ENCODE measurements at regions not wholly inside any gene's neighbourhood (a gene's known extent, or its start where the extent isn't known, plus 50 kb on each side); places are given as distances from the start of the nearest gene placed in this dataset.

DNA sequence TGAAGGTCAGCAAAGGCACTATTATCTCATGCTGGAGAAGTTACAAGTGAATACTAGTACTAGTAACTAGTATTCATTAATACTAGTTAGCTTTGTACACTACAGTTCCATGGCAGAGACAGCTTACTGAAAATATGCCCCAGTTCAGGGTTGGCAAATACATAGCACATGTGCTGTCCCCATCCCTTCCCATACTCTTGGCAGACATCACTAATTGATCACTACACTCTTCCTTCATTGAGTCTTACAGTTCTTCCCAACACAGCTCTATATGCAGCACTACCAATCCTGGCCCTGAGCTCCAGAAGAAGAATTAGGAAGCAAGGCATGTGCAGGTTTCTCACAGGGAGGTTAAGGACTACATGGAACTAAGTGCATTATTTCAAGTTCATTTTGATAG is 168.3 kb upstream of the EEA1 start:
- intact Hi-C loops (cut with micrococcal nuclease), result no loop called here
- Histone ChIP-seq H3K4me3 (ENCODE audit: low read length) (no peak overlapping the region), H4K20me1 (ENCODE audit: low read length) (no peaks in the 10 kb centered on the region), H3K36me3 (ENCODE audit: low read depth, low read length) (no peaks in the 10 kb centered on the region), H3K79me2 (ENCODE audit: low read length) (no peaks in the 10 kb centered on the region), H3K4me2 (ENCODE audit: low read length) (no peak overlapping the region), H3K4me1 (ENCODE audit: insufficient read depth, low read length) (peaks cover 8% of the 10 kb centered on the region), H3K27me3 (ENCODE audit: low read length) (no peaks in the 10 kb centered on the region), H3K9ac (ENCODE audit: low read length) (no peak overlapping the region), H3K27ac (ENCODE audit: low read length) (no peak overlapping the region), H3K9me2 (replicated peaks; ENCODE audit: low read length) (no peaks in the 10 kb centered on the region), H3F3A (ENCODE audit: low read length, unreplicated experiment) (no peaks in the 10 kb centered on the region), H2AFZ (ENCODE audit: low read length) (no peak overlapping the region), H3K9me3 (ENCODE audit: low read length) (no peaks in the 10 kb centered on the region)
- ChIA-PET POLR2A (ENCODE audit: unreplicated experiment) (no interaction called here), CTCF (no interaction called here)
- DNase-seq, result no peak
- no peak for ATAC-seq
- BruUV-seq (replicated peaks), result no TSS peak
- TF ChIP-seq EZH2phosphoT487 (IDR thresholded peaks at IDR 0.05; ENCODE audit: borderline replicate concordance, low read length) (no peak), EZH2 (IDR thresholded peaks at IDR 0.05; ENCODE audit: low read length, unreplicated experiment) (no peak)
- TF ChIP-seq, protein P1, sequence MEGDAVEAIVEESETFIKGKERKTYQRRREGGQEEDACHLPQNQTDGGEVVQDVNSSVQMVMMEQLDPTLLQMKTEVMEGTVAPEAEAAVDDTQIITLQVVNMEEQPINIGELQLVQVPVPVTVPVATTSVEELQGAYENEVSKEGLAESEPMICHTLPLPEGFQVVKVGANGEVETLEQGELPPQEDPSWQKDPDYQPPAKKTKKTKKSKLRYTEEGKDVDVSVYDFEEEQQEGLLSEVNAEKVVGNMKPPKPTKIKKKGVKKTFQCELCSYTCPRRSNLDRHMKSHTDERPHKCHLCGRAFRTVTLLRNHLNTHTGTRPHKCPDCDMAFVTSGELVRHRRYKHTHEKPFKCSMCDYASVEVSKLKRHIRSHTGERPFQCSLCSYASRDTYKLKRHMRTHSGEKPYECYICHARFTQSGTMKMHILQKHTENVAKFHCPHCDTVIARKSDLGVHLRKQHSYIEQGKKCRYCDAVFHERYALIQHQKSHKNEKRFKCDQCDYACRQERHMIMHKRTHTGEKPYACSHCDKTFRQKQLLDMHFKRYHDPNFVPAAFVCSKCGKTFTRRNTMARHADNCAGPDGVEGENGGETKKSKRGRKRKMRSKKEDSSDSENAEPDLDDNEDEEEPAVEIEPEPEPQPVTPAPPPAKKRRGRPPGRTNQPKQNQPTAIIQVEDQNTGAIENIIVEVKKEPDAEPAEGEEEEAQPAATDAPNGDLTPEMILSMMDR (conservative IDR thresholded peaks at IDR 0.05; ENCODE audit: low read depth, low read length), result no peak

DNA sequence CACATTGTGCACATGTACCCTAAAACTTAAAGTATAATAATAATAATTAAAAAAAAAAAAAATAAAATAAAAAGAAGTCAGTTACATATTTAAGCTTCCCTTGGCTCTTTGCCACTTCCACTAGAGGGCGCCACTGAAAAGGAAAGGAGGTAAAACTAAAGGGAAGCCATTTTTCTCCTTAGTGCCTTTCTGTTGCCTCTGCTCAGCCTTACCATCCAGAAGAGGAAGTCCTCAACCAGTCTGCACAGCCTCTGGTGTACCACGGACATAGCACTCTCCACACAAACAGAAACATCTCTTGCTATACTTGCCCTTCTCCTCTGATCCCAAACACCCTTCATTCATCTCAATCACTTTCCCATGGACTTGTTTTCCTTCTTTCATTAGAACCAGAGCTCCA is 169.0 kb upstream of the EEA1 start:
- no peak overlapping the region for H3K4me2 ChIP-seq (ENCODE audit: low read length)
- H3K27me3 ChIP-seq (ENCODE audit: low read length), result no peaks in the 10 kb centered on the region
- H3K36me3 ChIP-seq (ENCODE audit: low read depth, low read length), result no peaks in the 10 kb centered on the region
- ATAC-seq (no peak), DNase-seq (peak; percentile 72)
- peaks cover 1% of the 10 kb centered on the region; the same call in 1 of the 2 replicates for H3K4me1 ChIP-seq (ENCODE audit: insufficient read depth, low read length)
- no peak overlapping the region for H2AFZ ChIP-seq (ENCODE audit: low read length)
- no peak overlapping the region for H3K27ac ChIP-seq (ENCODE audit: low read length)
- no peak overlapping the region for H3K4me3 ChIP-seq (ENCODE audit: low read length)
- BruUV-seq (replicated peaks), result no TSS peak
- no peaks in the 10 kb centered on the region for H3F3A ChIP-seq (ENCODE audit: low read length, unreplicated experiment)
- intact Hi-C loops (cut with micrococcal nuclease), result no loop called here
- no peak overlapping the region for H3K9ac ChIP-seq (ENCODE audit: low read length)
- CTCF ChIA-PET, result interaction anchor here (0.6 kb wide), 1 partner anchor 352 kb away, joined by 4 read pairs; no protein-coding TSS in a partner anchor
- no peaks in the 10 kb centered on the region for H3K79me2 ChIP-seq (ENCODE audit: low read length)
- no peak for TF ChIP-seq EZH2phosphoT487 (IDR thresholded peaks at IDR 0.05; ENCODE audit: borderline replicate concordance, low read length)
- TF ChIP-seq, protein P1 (conservative IDR thresholded peaks at IDR 0.05; ENCODE audit: low read depth, low read length), result peak; percentile 48
- POLR2A ChIA-PET (ENCODE audit: unreplicated experiment), result no interaction called here
- no peaks in the 10 kb centered on the region for H3K9me2 ChIP-seq (replicated peaks; ENCODE audit: low read length)
- no peaks in the 10 kb centered on the region for H3K9me3 ChIP-seq (ENCODE audit: low read length)
- H4K20me1 ChIP-seq (ENCODE audit: low read length), result no peaks in the 10 kb centered on the region

DNA sequence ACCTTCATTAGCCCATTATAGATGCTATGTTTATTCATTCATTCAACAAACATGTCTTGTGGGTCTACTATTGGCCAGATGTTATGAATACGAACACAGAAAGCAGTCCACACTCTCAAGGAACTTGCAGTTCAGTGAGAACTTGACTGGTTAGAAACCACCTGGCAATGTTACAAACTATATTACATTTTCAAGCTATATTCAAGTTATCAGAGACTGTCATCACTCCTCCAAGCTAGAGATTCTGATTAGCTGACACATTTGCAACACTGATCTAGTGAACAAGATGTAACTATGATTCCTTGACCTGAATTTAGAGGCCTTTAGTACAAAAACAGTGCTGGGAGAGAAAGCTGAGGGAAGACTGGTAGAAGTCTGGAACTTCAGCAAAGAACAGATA is 170.7 kb upstream of the EEA1 start:
- H3K27me3 ChIP-seq (ENCODE audit: low read length), result no peaks in the 10 kb centered on the region
- ATAC-seq (no peak), DNase-seq (no peak)
- H3K4me3 ChIP-seq (ENCODE audit: low read length), result no peak overlapping the region
- no peaks in the 10 kb centered on the region for H3K9me2 ChIP-seq (replicated peaks; ENCODE audit: low read length)
- CTCF ChIA-PET, result no interaction called here
- H3K4me1 ChIP-seq (ENCODE audit: insufficient read depth, low read length), result no peaks in the 10 kb centered on the region
- POLR2A ChIA-PET (ENCODE audit: unreplicated experiment), result no interaction called here
- no peak overlapping the region for H3K4me2 ChIP-seq (ENCODE audit: low read length)
- no peak overlapping the region for H3K9ac ChIP-seq (ENCODE audit: low read length)
- no peaks in the 10 kb centered on the region for H3K79me2 ChIP-seq (ENCODE audit: low read length)
- no peaks in the 10 kb centered on the region for H3K36me3 ChIP-seq (ENCODE audit: low read depth, low read length)
- intact Hi-C loops (cut with micrococcal nuclease), result no loop called here
- no peak overlapping the region for H2AFZ ChIP-seq (ENCODE audit: low read length)
- TF ChIP-seq EZH2 (IDR thresholded peaks at IDR 0.05; ENCODE audit: low read length, unreplicated experiment) (no peak), EZH2phosphoT487 (IDR thresholded peaks at IDR 0.05; ENCODE audit: borderline replicate concordance, low read length) (no peak)
- TF ChIP-seq, protein P1 (conservative IDR thresholded peaks at IDR 0.05; ENCODE audit: low read depth, low read length), result no peak
- H3K27ac ChIP-seq (ENCODE audit: low read length), result no peak overlapping the region
- no peaks in the 10 kb centered on the region for H3F3A ChIP-seq (ENCODE audit: low read length, unreplicated experiment)
- BruUV-seq (replicated peaks), result no TSS peak
- no peaks in the 10 kb centered on the region for H4K20me1 ChIP-seq (ENCODE audit: low read length)
- H3K9me3 ChIP-seq (ENCODE audit: low read length), result no peaks in the 10 kb centered on the region

All from PC-3 (cell line).